Peyer's patch (tissue), 4 donors: ENCODE measurements at regions not wholly inside any gene's neighbourhood (a gene's known extent, or its start where the extent isn't known, plus 50 kb on each side); places are given as distances from the start of the nearest gene placed in this dataset.

Source experiments
- POLR2A ChIP-seq, 2 donors: fragments of 450-650 bp; IDR thresholded peaks; one replicate each; pipeline ENCODE4 v1.5.1; 2017; ENCODE audit warnings: antibody characterized with exemption in 2 of 2, mild to moderate bottlenecking in 2 of 2, moderate library complexity in 2 of 2
- TF ChIP-seq, protein P1 (sequence below), 6 experiments: fragments of 450-650 bp in 4 of 6; fragments of 200-600 bp in 2 of 6; sonication (generic) in 1 of 6; IDR thresholded peaks; one replicate each; pipeline ENCODE4 v1.5.1; 2017 to 2019; ENCODE audit warnings: antibody characterized with exemption in 6 of 6, mild to moderate bottlenecking in 3 of 6, moderate library complexity in 1 of 6

DNA sequence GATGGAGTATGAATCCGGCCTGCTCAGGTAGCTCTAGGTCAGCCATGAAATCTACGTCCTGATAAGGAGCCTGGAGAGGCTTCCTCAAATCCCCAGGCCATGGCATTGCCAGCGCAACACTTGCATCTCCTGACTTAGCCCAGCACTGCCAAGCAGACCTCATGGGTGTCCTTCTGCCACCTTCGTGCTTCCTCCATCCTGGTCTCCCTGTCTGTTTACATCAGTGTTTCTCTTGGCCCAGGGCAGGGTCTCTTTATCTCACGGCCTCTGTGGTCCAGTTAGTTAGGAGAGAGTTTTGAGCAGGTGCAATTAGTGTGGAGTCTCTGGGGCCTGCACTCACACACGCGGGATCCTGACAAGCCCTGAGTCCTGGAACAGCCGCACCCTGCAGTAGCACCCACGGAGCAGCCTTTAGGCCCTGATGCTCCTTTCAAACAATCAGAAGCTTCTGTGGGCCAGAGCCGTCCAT is 193.1 kb upstream of the ARL4C start:
- TF ChIP-seq, protein P1, sequence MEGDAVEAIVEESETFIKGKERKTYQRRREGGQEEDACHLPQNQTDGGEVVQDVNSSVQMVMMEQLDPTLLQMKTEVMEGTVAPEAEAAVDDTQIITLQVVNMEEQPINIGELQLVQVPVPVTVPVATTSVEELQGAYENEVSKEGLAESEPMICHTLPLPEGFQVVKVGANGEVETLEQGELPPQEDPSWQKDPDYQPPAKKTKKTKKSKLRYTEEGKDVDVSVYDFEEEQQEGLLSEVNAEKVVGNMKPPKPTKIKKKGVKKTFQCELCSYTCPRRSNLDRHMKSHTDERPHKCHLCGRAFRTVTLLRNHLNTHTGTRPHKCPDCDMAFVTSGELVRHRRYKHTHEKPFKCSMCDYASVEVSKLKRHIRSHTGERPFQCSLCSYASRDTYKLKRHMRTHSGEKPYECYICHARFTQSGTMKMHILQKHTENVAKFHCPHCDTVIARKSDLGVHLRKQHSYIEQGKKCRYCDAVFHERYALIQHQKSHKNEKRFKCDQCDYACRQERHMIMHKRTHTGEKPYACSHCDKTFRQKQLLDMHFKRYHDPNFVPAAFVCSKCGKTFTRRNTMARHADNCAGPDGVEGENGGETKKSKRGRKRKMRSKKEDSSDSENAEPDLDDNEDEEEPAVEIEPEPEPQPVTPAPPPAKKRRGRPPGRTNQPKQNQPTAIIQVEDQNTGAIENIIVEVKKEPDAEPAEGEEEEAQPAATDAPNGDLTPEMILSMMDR (IDR thresholded peaks at IDR 0.05), result no peak
- no peak for TF ChIP-seq POLR2A (IDR thresholded peaks at IDR 0.05)
